ENCODE measurements at regions not wholly inside any gene's neighbourhood (a gene's known extent, or its start where the extent isn't known, plus 50 kb on each side); places are given as distances from the start of the nearest gene placed in this dataset.

GRCh38 chr6:11830105-11830504 lies 51.5 kb upstream of the ADTRP start:
- Mint-ChIP-seq H3K4me1 (peaks cover 12% of the 10 kb centered on the region), H3K27me3 (no peaks in the 10 kb centered on the region), H3K4me3 (no peak overlapping the region), H3K36me3 (ENCODE audit: low read depth) (no peaks in the 10 kb centered on the region), H3K27ac (no peak overlapping the region), H3K9me3 (no peaks in the 10 kb centered on the region)
- ATAC-seq (no peak), DNase-seq (no peak)

GRCh38 chr6:11828262-11828870 lies 49.8 kb upstream of the ADTRP start:
- Mint-ChIP-seq H3K4me3 (no peak overlapping the region), H3K27ac (no peak overlapping the region), H3K27me3 (no peaks in the 10 kb centered on the region), H3K4me1 (peaks cover 19% of the 10 kb centered on the region), H3K9me3 (no peaks in the 10 kb centered on the region), H3K36me3 (ENCODE audit: low read depth) (no peaks in the 10 kb centered on the region)
- DNase-seq (no peak), ATAC-seq (no peak)
